ENCODE measurements at regions not wholly inside any gene's neighbourhood (a gene's known extent, or its start where the extent isn't known, plus 50 kb on each side); places are given as distances from the start of the nearest gene placed in this dataset.

GRCh38 chr1:65020774-65021173 is 54.4 kb upstream of the JAK1 start:
- TF ChIP-seq CTCF (IDR thresholded peaks at IDR 0.05; ENCODE audit: insufficient read depth, low read length): no peak
- TF ChIP-seq, protein P1, sequence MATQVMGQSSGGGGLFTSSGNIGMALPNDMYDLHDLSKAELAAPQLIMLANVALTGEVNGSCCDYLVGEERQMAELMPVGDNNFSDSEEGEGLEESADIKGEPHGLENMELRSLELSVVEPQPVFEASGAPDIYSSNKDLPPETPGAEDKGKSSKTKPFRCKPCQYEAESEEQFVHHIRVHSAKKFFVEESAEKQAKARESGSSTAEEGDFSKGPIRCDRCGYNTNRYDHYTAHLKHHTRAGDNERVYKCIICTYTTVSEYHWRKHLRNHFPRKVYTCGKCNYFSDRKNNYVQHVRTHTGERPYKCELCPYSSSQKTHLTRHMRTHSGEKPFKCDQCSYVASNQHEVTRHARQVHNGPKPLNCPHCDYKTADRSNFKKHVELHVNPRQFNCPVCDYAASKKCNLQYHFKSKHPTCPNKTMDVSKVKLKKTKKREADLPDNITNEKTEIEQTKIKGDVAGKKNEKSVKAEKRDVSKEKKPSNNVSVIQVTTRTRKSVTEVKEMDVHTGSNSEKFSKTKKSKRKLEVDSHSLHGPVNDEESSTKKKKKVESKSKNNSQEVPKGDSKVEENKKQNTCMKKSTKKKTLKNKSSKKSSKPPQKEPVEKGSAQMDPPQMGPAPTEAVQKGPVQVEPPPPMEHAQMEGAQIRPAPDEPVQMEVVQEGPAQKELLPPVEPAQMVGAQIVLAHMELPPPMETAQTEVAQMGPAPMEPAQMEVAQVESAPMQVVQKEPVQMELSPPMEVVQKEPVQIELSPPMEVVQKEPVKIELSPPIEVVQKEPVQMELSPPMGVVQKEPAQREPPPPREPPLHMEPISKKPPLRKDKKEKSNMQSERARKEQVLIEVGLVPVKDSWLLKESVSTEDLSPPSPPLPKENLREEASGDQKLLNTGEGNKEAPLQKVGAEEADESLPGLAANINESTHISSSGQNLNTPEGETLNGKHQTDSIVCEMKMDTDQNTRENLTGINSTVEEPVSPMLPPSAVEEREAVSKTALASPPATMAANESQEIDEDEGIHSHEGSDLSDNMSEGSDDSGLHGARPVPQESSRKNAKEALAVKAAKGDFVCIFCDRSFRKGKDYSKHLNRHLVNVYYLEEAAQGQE (IDR thresholded peaks at IDR 0.05; ENCODE audit: insufficient replicate concordance, low read depth): no peak
- TF ChIP-seq POLR2AphosphoS5 (IDR thresholded peaks at IDR 0.05; ENCODE audit: low read depth): no peak
- no peak for TF ChIP-seq GABPA (IDR thresholded peaks at IDR 0.05; ENCODE audit: low read depth)
- no peak for TF ChIP-seq SPI1 (IDR thresholded peaks at IDR 0.05; ENCODE audit: borderline replicate concordance, low read depth)

All from HL-60 (cell line).